AG04449 (cell line): ENCODE measurements at regions not wholly inside any gene's neighbourhood (a gene's known extent, or its start where the extent isn't known, plus 50 kb on each side); places are given as distances from the start of the nearest gene placed in this dataset.
"Not testable (repeated sequence)": the region's sequence is repeated elsewhere in the genome, so short reads cannot be mapped to it uniquely, and the experiment has no call there.

Source experiments
- CTCF ChIA-PET: fragments of 350-600 bp; formaldehyde crosslinking; extraction: SDS; loops from one replicate; lab custom pipeline; 2021; ENCODE audit warnings: antibody characterized with exemption; lab: Yijun Ruan, JAX
- POLR2A ChIA-PET: fragments of 400-600, 350-600 bp; formaldehyde crosslinking; extraction: SDS; loops from one replicate; lab custom pipeline; 2020; ENCODE audit warnings: antibody characterized with exemption, inconsistent platforms; lab: Yijun Ruan, JAX
- DNase-seq: peaks from one replicate; pipeline ENCODE4 v3.0.0-alpha.2; 2010; ENCODE audit warnings: low read depth, low spot score
- H3K4me3 ChIP-seq: 2 replicates; pipeline ENCODE4 v1.5.1; 2011; ENCODE audit warnings: low read depth, mild to moderate bottlenecking, control low read depth, low read length
- TF ChIP-seq, protein P1 (sequence below): IDR thresholded peaks from one replicate; pipeline ENCODE4 v1.5.1; 2011; ENCODE audit warnings: mild to moderate bottlenecking, moderate library complexity, low read length, control low read depth, inconsistent platforms; ENCODE audit not compliant: insufficient read depth; ENCODE audit errors: missing control alignments

DNA sequence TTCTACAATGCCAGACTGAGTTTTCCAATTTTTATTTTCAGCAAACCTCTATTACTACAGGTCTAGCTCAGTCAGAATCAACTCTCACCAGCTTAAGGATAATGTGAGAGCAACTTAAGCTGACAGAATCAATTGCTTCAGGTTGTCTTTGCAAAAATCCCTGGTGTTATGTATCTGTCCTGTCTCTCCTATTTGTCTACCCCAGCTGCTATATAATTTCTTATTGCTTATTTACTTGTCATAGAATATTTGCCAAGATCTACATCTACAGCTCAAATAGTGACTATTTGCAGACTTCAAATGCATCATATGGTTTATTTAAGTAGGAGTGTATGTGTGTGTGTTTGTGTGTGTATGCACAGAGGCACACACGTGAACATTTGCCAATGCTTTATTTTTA, 54.1 kb downstream of the FOXG1 start:
- H3K4me3 ChIP-seq: no peak overlapping the region
- CTCF ChIA-PET: no interaction called here
- DNase-seq: no peak
- TF ChIP-seq, protein P1, sequence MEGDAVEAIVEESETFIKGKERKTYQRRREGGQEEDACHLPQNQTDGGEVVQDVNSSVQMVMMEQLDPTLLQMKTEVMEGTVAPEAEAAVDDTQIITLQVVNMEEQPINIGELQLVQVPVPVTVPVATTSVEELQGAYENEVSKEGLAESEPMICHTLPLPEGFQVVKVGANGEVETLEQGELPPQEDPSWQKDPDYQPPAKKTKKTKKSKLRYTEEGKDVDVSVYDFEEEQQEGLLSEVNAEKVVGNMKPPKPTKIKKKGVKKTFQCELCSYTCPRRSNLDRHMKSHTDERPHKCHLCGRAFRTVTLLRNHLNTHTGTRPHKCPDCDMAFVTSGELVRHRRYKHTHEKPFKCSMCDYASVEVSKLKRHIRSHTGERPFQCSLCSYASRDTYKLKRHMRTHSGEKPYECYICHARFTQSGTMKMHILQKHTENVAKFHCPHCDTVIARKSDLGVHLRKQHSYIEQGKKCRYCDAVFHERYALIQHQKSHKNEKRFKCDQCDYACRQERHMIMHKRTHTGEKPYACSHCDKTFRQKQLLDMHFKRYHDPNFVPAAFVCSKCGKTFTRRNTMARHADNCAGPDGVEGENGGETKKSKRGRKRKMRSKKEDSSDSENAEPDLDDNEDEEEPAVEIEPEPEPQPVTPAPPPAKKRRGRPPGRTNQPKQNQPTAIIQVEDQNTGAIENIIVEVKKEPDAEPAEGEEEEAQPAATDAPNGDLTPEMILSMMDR: no peak
- POLR2A ChIA-PET: no interaction called here

DNA sequence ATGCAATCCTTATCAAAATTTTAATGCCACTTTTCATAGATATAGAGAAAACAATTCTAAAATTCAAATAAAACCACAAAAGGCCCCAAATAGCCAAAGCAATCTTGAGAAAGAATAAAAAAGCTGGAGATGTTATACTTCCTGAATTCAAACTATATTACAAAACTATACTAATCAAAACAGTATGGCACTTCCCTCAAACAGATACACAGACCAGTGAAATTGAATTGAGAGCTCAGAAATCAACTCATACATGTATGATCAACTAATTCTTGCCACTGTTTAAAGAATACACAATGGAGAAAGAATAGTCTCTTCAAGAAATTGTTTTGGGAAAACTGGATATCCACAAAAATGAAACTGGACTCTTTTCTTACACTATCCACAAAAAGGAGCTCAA, 55.4 kb downstream of the FOXG1 start:
- POLR2A ChIA-PET: no interaction called here
- CTCF ChIA-PET: interaction anchor here (0.6 kb wide), 1 partner anchor 65 kb away, joined by 3 read pairs; no protein-coding TSS in a partner anchor
- DNase-seq: no peak

DNA sequence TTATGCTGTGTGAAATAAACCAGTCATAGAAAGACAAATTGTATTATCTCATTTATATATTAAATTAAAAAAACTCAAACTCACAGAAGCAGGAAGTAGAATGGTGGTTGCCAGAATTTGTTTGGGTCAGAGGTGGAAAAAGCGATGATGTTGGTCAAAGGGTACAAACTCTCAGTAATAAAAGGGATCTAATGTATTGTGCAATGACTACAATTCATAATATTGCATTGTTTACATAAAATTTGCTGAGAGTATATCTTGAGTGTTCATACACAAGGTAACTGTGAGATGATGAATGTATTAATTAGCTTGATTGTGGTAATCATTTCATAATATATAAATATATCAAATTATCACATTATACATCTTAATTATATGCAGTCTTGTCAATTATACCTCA, 56.7 kb downstream of the FOXG1 start:
- ChIA-PET CTCF (no interaction called here), POLR2A (no interaction called here)
- H3K4me3 ChIP-seq: no peak overlapping the region
- TF ChIP-seq, protein P1: no peak
- DNase-seq: no peak

More for the DNA sequence above, 55.4 kb downstream of the FOXG1 start:
- TF ChIP-seq, protein P1: no peak
- no peak overlapping the region for H3K4me3 ChIP-seq

DNA sequence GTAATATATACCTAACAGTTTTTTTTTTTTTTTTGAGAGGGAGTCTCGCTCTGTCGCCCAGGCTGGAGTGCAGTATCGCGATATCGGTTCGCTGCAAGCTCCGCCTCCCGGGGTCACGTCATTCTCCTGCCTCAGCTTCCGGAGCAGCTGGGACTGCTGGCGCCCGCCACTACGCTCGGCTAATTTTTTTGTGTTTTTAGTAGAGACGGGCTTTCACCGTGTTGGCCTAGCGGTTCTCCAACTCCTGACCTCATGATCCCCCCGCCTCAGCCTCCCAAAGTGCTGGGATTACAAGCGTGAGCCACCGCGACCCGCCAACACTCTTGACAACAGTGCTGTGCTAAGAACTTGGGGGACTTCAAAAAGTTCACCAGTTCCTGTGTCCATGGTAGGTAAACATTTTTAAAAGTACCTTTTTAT, 63.5 kb downstream of the FOXG1 start:
- DNase-seq: no peak
- H3K4me3 ChIP-seq: no peak overlapping the region
- TF ChIP-seq, protein P1: no peak
- ChIA-PET CTCF (no interaction called here), POLR2A (no interaction called here)

DNA sequence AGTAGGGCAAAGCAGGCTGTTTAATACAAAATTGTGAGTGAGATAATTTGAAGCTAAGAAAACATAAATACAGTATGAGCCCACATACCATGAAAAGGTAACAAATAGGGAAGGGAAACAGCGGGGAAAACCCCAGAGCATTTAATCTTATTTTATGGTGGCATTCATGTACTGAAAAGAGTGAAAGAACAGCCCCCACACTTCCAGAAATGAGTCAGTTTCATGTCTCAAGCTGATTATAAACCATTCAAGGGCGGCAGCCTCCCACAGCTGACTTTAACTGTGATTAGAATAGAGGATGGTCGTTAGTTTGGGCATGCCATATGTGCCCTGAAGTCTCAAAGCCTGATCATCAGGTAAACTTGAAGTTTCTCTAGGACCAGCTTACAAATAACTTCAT, 64.5 kb downstream of the FOXG1 start:
- no peak for DNase-seq
- no peak overlapping the region for H3K4me3 ChIP-seq
- ChIA-PET CTCF (no interaction called here), POLR2A (no interaction called here)
- TF ChIP-seq, protein P1: no peak

DNA sequence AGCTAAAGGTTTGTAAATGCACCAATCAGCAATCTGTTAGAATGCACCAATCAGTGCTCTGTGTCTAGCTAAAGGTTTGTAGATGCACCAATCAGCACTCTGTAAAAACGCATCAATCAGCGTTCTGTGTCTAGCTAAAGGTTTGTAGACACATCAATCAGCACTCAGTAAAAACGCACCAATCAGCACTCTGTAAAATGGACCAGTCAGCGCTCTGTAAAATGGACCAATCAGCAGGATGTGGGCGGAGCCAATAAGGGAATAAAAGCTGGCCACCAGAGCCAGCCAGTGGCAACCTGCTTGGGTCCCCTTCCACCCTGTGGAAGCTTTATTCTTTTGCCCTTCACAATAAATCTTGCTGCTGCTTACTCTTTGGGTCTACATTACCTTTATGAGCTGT, 76.0 kb downstream of the FOXG1 start:
- CTCF ChIA-PET, H3K4me3 ChIP-seq, DNase-seq, POLR2A ChIA-PET: not testable (repeated sequence)

DNA sequence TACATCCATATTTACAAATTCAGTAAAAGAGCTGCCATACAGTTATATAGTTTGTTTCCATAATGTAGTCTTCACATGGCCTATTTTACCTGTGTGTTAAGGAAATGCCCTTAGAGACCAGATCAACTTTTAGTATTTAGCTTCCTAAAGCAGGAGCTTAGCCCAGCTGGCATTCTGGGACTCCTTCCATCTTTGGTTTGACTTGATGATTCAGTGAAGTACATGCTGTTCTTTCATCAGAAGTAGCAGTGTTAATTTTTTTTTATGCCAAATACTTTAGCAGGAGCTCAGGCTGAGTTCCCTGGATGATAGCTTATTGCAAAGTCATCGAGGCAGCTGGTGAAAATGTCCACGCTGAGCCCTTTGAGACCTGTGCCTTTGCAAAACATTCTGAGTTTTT, 101.0 kb downstream of the FOXG1 start:
- H3K4me3 ChIP-seq: no peak overlapping the region
- ChIA-PET CTCF (no interaction called here), POLR2A (no interaction called here)
- DNase-seq: no peak
- TF ChIP-seq, protein P1: no peak
